GM23338 (cell line): ENCODE measurements at regions not wholly inside any gene's neighbourhood (a gene's known extent, or its start where the extent isn't known, plus 50 kb on each side); places are given as distances from the start of the nearest gene placed in this dataset.

Source experiments
- ATAC-seq: fragments of 200-7000 bp; cut with Tn5 transposase; 3 replicates; pipeline ENCODE4 v1.9.1; 2020
- DNase-seq: peaks from one replicate; pipeline ENCODE4 v3.0.0-alpha.2; 2015; ENCODE audit warnings: low spot score
- H2AFZ ChIP-seq: fragments of 200-600 bp; sonication (generic); 2 replicates; pipeline ENCODE4 v1.8.0; 2016; ENCODE audit warnings: antibody characterized with exemption, mild to moderate bottlenecking, moderate library complexity
- H3F3A ChIP-seq: fragments of 200-600 bp; sonication (generic); replicated peaks from 2 replicates; pipeline ENCODE4 v1.8.0; 2017; ENCODE audit warnings: antibody characterized with exemption, mixed run types, low read depth
- H3K27ac ChIP-seq: fragments of 200-600 bp; sonication (generic); 2 replicates; pipeline ENCODE4 v1.6.1; 2016; ENCODE audit warnings: low read depth
- H3K27me3 ChIP-seq: fragments of 200-600 bp; sonication (generic); 2 replicates; pipeline ENCODE4 v1.8.0; 2016; ENCODE audit warnings: mild to moderate bottlenecking, mixed run types, moderate library complexity; ENCODE audit not compliant: insufficient read depth
- H3K36me3 ChIP-seq: fragments of 200-600 bp; sonication (generic); 2 replicates; pipeline ENCODE4 v1.8.0; 2016; ENCODE audit warnings: mild to moderate bottlenecking; ENCODE audit not compliant: insufficient read depth
- H3K4me1 ChIP-seq: fragments of 200-600 bp; sonication (generic); 2 replicates; pipeline ENCODE4 v1.8.0; 2016; ENCODE audit warnings: mild to moderate bottlenecking, moderate library complexity; ENCODE audit not compliant: insufficient read depth
- H3K4me2 ChIP-seq: fragments of 200-600 bp; sonication (generic); 2 replicates; pipeline ENCODE4 v1.7.1; 2017; ENCODE audit warnings: mixed run types
- H3K4me3 ChIP-seq: fragments of 200-600 bp; sonication (generic); 2 replicates; pipeline ENCODE4 v1.6.1; 2016; ENCODE audit warnings: mixed run types
- H3K79me2 ChIP-seq: fragments of 200-600 bp; sonication (generic); replicated peaks from 2 replicates; pipeline ENCODE4 v1.8.0; 2017; ENCODE audit warnings: mild to moderate bottlenecking; ENCODE audit not compliant: insufficient read depth
- H3K9me2 ChIP-seq: fragments of 200-600 bp; sonication (generic); 2 replicates; pipeline ENCODE4 v1.8.0; 2017; ENCODE audit not compliant: insufficient read depth
- H4K20me1 ChIP-seq: fragments of 200-600 bp; sonication (generic); replicated peaks from 2 replicates; pipeline ENCODE4 v1.8.0; 2017; ENCODE audit warnings: mild to moderate bottlenecking; ENCODE audit not compliant: insufficient read depth
- H3K27ac Mint-ChIP-seq: 2 replicates; pipeline ENCODE4 v1.8.0; 2020; ENCODE audit warnings: inconsistent platforms, mild to moderate bottlenecking, moderate library complexity, mixed read lengths
- H3K27me3 Mint-ChIP-seq: 3 replicates; pipeline ENCODE4 v1.8.0; 2022; ENCODE audit warnings: low read depth, mild to moderate bottlenecking, moderate library complexity, mixed read lengths, inconsistent platforms; ENCODE audit not compliant: insufficient read depth, poor library complexity
- H3K36me3 Mint-ChIP-seq: 3 replicates; pipeline ENCODE4 v1.8.0; 2021; ENCODE audit warnings: low read depth, mild to moderate bottlenecking, inconsistent platforms, moderate library complexity, mixed read lengths
- H3K4me1 Mint-ChIP-seq: 3 replicates; pipeline ENCODE4 v1.8.0; 2020; ENCODE audit warnings: mild to moderate bottlenecking, inconsistent platforms, mixed read lengths
- H3K4me3 Mint-ChIP-seq: 3 replicates; pipeline ENCODE4 v1.8.0; 2021; ENCODE audit warnings: moderate library complexity, mild to moderate bottlenecking, inconsistent platforms, mixed read lengths
- H3K9me3 Mint-ChIP-seq: 3 replicates; pipeline ENCODE4 v1.8.0; 2020; ENCODE audit warnings: moderate library complexity, mild to moderate bottlenecking, inconsistent platforms, mixed read lengths
- EZH2 ChIP-seq: fragments of 200-600 bp; sonication (generic); IDR thresholded peaks from one replicate; pipeline ENCODE4 v1.8.0; 2017; ENCODE audit warnings: antibody characterized with exemption, mild to moderate bottlenecking, low read depth; ENCODE audit not compliant: unreplicated experiment
- EZH2phosphoT487 ChIP-seq: fragments of 200-600 bp; sonication (generic); IDR thresholded peaks from one replicate; pipeline ENCODE4 v1.8.1; 2018; ENCODE audit warnings: antibody characterized with exemption; ENCODE audit not compliant: unreplicated experiment
- JUNB ChIP-seq: IDR thresholded peaks from one replicate; pipeline ENCODE4 v1.6.1; 2016; ENCODE audit warnings: antibody characterized with exemption; ENCODE audit not compliant: unreplicated experiment
- NANOG ChIP-seq: IDR thresholded peaks from 2 replicates; pipeline ENCODE4 v1.6.1; 2016; ENCODE audit warnings: antibody characterized with exemption, borderline replicate concordance
- STAT1 ChIP-seq: IDR thresholded peaks from one replicate; pipeline ENCODE4 v1.6.1; 2016; ENCODE audit warnings: antibody characterized with exemption; ENCODE audit not compliant: unreplicated experiment
- TF ChIP-seq, protein P1 (sequence below): fragments of 250-450 bp; sonication (Bioruptor Pico); IDR thresholded peaks from 2 replicates; pipeline ENCODE4 v1.5.0; 2020; ENCODE audit warnings: mild to moderate bottlenecking, moderate library complexity

DNA sequence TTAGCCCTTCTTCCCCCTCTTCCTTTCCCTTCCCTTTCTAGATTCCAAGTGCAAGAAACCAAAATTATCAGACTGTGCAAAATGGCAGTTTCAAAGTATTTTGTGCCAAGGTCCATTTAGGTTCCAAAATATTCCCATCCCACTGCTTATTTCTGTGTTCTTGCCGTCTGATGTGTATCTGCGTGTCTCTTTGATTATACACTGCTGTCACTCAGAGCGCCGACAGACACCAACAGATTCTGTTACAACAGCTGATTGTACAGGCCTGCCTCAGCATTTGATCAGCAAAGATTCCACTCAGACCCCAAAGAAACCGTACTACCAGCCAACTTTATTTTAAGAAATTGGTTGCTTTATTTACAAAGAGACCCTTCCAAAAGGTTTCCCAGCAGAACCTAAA is 225.6 kb upstream of the SATB1 start (continued):
- TF ChIP-seq, protein P1, sequence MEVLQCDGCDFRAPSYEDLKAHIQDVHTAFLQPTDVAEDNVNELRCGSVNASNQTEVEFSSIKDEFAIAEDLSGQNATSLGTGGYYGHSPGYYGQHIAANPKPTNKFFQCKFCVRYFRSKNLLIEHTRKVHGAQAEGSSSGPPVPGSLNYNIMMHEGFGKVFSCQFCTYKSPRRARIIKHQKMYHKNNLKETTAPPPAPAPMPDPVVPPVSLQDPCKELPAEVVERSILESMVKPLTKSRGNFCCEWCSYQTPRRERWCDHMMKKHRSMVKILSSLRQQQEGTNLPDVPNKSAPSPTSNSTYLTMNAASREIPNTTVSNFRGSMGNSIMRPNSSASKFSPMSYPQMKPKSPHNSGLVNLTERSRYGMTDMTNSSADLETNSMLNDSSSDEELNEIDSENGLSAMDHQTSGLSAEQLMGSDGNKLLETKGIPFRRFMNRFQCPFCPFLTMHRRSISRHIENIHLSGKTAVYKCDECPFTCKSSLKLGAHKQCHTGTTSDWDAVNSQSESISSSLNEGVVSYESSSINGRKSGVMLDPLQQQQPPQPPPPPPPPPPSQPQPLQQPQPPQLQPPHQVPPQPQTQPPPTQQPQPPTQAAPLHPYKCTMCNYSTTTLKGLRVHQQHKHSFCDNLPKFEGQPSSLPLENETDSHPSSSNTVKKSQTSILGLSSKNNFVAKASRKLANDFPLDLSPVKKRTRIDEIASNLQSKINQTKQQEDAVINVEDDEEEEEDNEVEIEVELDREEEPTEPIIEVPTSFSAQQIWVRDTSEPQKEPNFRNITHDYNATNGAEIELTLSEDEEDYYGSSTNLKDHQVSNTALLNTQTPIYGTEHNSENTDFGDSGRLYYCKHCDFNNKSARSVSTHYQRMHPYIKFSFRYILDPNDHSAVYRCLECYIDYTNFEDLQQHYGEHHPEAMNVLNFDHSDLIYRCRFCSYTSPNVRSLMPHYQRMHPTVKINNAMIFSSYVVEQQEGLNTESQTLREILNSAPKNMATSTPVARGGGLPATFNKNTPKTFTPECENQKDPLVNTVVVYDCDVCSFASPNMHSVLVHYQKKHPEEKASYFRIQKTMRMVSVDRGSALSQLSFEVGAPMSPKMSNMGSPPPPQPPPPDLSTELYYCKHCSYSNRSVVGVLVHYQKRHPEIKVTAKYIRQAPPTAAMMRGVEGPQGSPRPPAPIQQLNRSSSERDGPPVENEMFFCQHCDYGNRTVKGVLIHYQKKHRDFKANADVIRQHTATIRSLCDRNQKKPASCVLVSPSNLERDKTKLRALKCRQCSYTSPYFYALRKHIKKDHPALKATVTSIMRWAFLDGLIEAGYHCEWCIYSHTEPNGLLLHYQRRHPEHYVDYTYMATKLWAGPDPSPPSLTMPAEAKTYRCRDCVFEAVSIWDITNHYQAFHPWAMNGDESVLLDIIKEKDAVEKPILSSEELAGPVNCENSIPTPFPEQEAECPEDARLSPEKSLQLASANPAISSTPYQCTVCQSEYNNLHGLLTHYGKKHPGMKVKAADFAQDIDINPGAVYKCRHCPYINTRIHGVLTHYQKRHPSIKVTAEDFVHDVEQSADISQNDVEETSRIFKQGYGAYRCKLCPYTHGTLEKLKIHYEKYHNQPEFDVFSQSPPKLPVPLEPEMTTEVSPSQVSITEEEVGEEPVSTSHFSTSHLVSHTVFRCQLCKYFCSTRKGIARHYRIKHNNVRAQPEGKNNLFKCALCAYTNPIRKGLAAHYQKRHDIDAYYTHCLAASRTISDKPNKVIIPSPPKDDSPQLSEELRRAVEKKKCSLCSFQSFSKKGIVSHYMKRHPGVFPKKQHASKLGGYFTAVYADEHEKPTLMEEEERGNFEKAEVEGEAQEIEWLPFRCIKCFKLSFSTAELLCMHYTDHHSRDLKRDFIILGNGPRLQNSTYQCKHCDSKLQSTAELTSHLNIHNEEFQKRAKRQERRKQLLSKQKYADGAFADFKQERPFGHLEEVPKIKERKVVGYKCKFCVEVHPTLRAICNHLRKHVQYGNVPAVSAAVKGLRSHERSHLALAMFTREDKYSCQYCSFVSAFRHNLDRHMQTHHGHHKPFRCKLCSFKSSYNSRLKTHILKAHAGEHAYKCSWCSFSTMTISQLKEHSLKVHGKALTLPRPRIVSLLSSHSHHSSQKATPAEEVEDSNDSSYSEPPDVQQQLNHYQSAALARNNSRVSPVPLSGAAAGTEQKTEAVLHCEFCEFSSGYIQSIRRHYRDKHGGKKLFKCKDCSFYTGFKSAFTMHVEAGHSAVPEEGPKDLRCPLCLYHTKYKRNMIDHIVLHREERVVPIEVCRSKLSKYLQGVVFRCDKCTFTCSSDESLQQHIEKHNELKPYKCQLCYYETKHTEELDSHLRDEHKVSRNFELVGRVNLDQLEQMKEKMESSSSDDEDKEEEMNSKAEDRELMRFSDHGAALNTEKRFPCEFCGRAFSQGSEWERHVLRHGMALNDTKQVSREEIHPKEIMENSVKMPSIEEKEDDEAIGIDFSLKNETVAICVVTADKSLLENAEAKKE (CRISPR knock-in tag) = no peak
- no peak for TF ChIP-seq JUNB
- TF ChIP-seq STAT1 = no peak
- TF ChIP-seq EZH2 = no peak

GRCh38 chr3:18649666-18650363 is 224.7 kb upstream of the SATB1 start:
- H3K9me2 ChIP-seq = no peaks in the 10 kb centered on the region
- H3K36me3 Mint-ChIP-seq = no peaks in the 10 kb centered on the region
- no peaks in the 10 kb centered on the region for H3F3A ChIP-seq
- H3K4me2 ChIP-seq = no peak overlapping the region
- no peaks in the 10 kb centered on the region for H3K4me1 Mint-ChIP-seq
- no peaks in the 10 kb centered on the region for H3K79me2 ChIP-seq
- ATAC-seq (no peak), DNase-seq (no peak)
- no peaks in the 10 kb centered on the region for H4K20me1 ChIP-seq
- TF ChIP-seq NANOG (no peak), JUNB (no peak), EZH2phosphoT487 (no peak), STAT1 (no peak)
- TF ChIP-seq, protein P1 (CRISPR knock-in tag) = no peak
- no peaks in the 10 kb centered on the region for H3K27me3 Mint-ChIP-seq
- H3K4me1 ChIP-seq = no peaks in the 10 kb centered on the region
- H3K27me3 ChIP-seq = no peaks in the 10 kb centered on the region
- no peaks in the 10 kb centered on the region for H3K9me3 Mint-ChIP-seq
- H2AFZ ChIP-seq = no peak overlapping the region
- no peak overlapping the region for H3K27ac ChIP-seq
- no peak overlapping the region for H3K4me3 ChIP-seq
- H3K27ac Mint-ChIP-seq = no peak overlapping the region
- H3K36me3 ChIP-seq = no peaks in the 10 kb centered on the region
- H3K4me3 Mint-ChIP-seq = no peak overlapping the region
